ENCODE measurements at regions not wholly inside any gene's neighbourhood (a gene's known extent, or its start where the extent isn't known, plus 50 kb on each side); places are given as distances from the start of the nearest gene placed in this dataset.

GRCh38 chr9:17967731-17968130, 388.9 kb downstream of the SH3GL2 start:
- in situ Hi-C loops (cut with MboI; ENCODE audit: low sequenced_read_pairs) = no loop called here

GRCh38 chr9:17969232-17969631, 390.4 kb downstream of the SH3GL2 start:
- in situ Hi-C loops (cut with MboI; ENCODE audit: low sequenced_read_pairs) = no loop called here

GRCh38 chr9:17970277-17970676, 391.4 kb downstream of the SH3GL2 start:
- in situ Hi-C loops (cut with MboI; ENCODE audit: low sequenced_read_pairs) = no loop called here

GRCh38 chr9:17978773-17979172, 399.9 kb downstream of the SH3GL2 start:
- in situ Hi-C loops (cut with MboI; ENCODE audit: low sequenced_read_pairs) = no loop called here

- in situ Hi-C loops (cut with MboI; ENCODE audit: low sequenced_read_pairs) = no loop called here
These were observed 407.7 kb downstream of the SH3GL2 start for GRCh38 chr9:17986595-17986994.

- in situ Hi-C loops (cut with MboI; ENCODE audit: low sequenced_read_pairs) = no loop called here
These were observed 408.3 kb downstream of the SH3GL2 start for GRCh38 chr9:17987189-17987588.

GRCh38 chr9:17988489-17988888, 409.6 kb downstream of the SH3GL2 start:
- in situ Hi-C loops (cut with MboI; ENCODE audit: low sequenced_read_pairs) = no loop called here

GRCh38 chr9:17990602-17991001, 411.7 kb downstream of the SH3GL2 start:
- in situ Hi-C loops (cut with MboI; ENCODE audit: low sequenced_read_pairs) = no loop called here

GRCh38 chr9:17993024-17993423, 414.2 kb downstream of the SH3GL2 start:
- in situ Hi-C loops (cut with MboI; ENCODE audit: low sequenced_read_pairs) = no loop called here

- in situ Hi-C loops (cut with MboI; ENCODE audit: low sequenced_read_pairs) = no loop called here
These were observed 416.0 kb downstream of the SH3GL2 start for GRCh38 chr9:17994695-17995425.

- in situ Hi-C loops (cut with MboI; ENCODE audit: low sequenced_read_pairs) = no loop called here
These were observed 417.9 kb downstream of the SH3GL2 start for GRCh38 chr9:17996728-17997127.

- in situ Hi-C loops (cut with MboI; ENCODE audit: low sequenced_read_pairs) = no loop called here
These were observed 424.0 kb downstream of the SH3GL2 start for GRCh38 chr9:18002718-18003438.

GRCh38 chr9:18006591-18006990, 427.7 kb downstream of the SH3GL2 start:
- in situ Hi-C loops (cut with MboI; ENCODE audit: low sequenced_read_pairs) = no loop called here

- in situ Hi-C loops (cut with MboI; ENCODE audit: low sequenced_read_pairs) = no loop called here
These were observed 428.8 kb downstream of the SH3GL2 start for GRCh38 chr9:18007621-18008020.

- in situ Hi-C loops (cut with MboI; ENCODE audit: low sequenced_read_pairs) = no loop called here
These were observed 431.0 kb downstream of the SH3GL2 start for GRCh38 chr9:18009902-18010301.

- in situ Hi-C loops (cut with MboI; ENCODE audit: low sequenced_read_pairs) = no loop called here
These were observed 431.6 kb downstream of the SH3GL2 start for GRCh38 chr9:18010492-18010891.

- in situ Hi-C loops (cut with MboI; ENCODE audit: low sequenced_read_pairs) = no loop called here
These were observed 433.3 kb downstream of the SH3GL2 start for GRCh38 chr9:18012170-18012569.

- in situ Hi-C loops (cut with MboI; ENCODE audit: low sequenced_read_pairs) = no loop called here
These were observed 435.7 kb downstream of the SH3GL2 start for GRCh38 chr9:18014556-18014955.

- in situ Hi-C loops (cut with MboI; ENCODE audit: low sequenced_read_pairs) = no loop called here
These were observed 436.2 kb downstream of the SH3GL2 start for GRCh38 chr9:18015116-18015515.

- in situ Hi-C loops (cut with MboI; ENCODE audit: low sequenced_read_pairs) = no loop called here
These were observed 438.3 kb downstream of the SH3GL2 start for GRCh38 chr9:18017136-18017535.

- in situ Hi-C loops (cut with MboI; ENCODE audit: low sequenced_read_pairs) = no loop called here
These were observed 439.4 kb downstream of the SH3GL2 start for GRCh38 chr9:18018221-18018620.

GRCh38 chr9:18018661-18019060, 439.8 kb downstream of the SH3GL2 start:
- in situ Hi-C loops (cut with MboI; ENCODE audit: low sequenced_read_pairs) = no loop called here

Data from HL-60/S4 treated with phorbol 12-myristate 13-acetate at 8.2 ng/mL for 4 days and 3 days (cell line).